ENCODE measurements at regions not wholly inside any gene's neighbourhood (a gene's known extent, or its start where the extent isn't known, plus 50 kb on each side); places are given as distances from the start of the nearest gene placed in this dataset.
A peak's percentile ranks its signal among the peaks of the same experiment; 100 is the strongest.

DNA sequence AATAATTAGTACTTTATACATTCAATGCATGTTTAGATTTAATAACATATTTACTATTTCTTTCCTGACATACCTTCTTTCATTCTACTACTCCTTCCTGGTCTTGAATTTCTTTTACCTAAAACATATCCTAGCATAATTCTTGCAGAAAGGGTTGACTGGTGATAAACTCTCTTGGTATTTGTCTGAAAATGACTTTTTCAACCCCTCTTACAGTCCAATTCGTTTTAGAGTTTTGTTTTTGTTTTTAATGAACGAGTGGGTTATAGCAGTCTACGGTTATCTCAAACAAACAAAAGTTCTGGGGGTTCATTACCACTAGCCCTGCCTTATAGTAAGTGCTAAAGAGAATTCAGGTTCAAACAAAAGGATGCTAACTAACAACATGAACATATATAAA lies 69.6 kb upstream of the ALDH1B1 start:
- Histone ChIP-seq H3K9me3 (ENCODE audit: low read depth) (no peaks in the 10 kb centered on the region), H3K4me1 (ENCODE audit: low read depth) (peaks cover 10% of the 10 kb centered on the region), H3K4me3 (no peak overlapping the region), H3K27ac (no peak overlapping the region), H3K36me3 (no peaks in the 10 kb centered on the region), H3K27me3 (no peaks in the 10 kb centered on the region)
- DNase-seq (ENCODE audit: low read depth in 1 of 2, low spot score in 1 of 2), result no peak
- TF ChIP-seq CTCF (IDR thresholded peaks at IDR 0.05; ENCODE audit: low read depth, low read length), result no peak

DNA sequence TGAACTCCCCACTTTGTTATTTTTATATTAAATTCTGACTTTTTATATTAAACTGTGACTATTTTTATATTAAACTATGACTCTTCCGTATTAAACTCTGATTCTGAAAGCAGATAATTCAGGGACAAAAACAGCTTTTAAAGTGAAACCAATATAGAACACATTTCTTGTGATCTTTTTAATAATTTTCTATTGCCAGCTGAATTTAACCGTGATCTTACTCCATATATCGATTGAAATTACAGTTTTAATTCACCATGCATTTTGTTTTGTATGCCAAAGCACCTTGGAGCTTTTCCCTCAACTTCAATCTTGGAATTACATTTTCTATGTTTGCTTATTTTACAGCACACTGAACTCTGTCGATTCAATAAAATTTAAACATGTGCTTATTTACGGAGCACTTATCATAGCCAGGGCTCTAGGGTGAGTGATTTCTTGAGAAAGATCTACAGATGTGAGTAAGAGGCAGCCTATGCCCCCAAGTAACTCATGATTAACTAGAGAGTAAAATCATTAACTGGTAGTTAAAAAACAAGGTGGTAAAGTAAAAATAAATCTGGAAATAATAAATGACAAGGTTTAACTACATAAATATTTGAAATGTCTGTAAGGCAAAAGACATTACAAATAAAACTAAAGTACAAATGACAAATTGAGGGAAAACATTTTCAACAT lies 72.9 kb upstream of the ALDH1B1 start:
- H3K27ac ChIP-seq, result no peak overlapping the region
- TF ChIP-seq CTCF (IDR thresholded peaks at IDR 0.05; ENCODE audit: low read depth, low read length), result no peak

GRCh38 chr9:38318759-38319495 lies 73.6 kb upstream of the ALDH1B1 start:
- Histone ChIP-seq H3K27me3 (no peaks in the 10 kb centered on the region), H3K36me3 (no peaks in the 10 kb centered on the region), H3K4me3 (no peak overlapping the region), H3K4me1 (ENCODE audit: low read depth) (peaks cover 10% of the 10 kb centered on the region), H3K27ac (no peak overlapping the region), H3K9me3 (ENCODE audit: low read depth) (no peaks in the 10 kb centered on the region)
- TF ChIP-seq CTCF (IDR thresholded peaks at IDR 0.05; ENCODE audit: low read depth, low read length), result no peak
- peak; percentile 35 to 44 for DNase-seq (ENCODE audit: low read depth in 1 of 2, low spot score in 1 of 2)

More for the DNA sequence above, 72.9 kb upstream of the ALDH1B1 start:
- DNase-seq (ENCODE audit: low read depth in 1 of 2, low spot score in 1 of 2), result no peak
- H3K36me3 ChIP-seq, result no peaks in the 10 kb centered on the region
- H3K4me3 ChIP-seq, result no peak overlapping the region
- H3K4me1 ChIP-seq (ENCODE audit: low read depth), result peaks cover 10% of the 10 kb centered on the region
- no peaks in the 10 kb centered on the region for H3K27me3 ChIP-seq
- no peaks in the 10 kb centered on the region for H3K9me3 ChIP-seq (ENCODE audit: low read depth)

- DNase-seq (ENCODE audit: low read depth in 1 of 2, low spot score in 1 of 2), result no peak
- H3K27me3 ChIP-seq, result no peaks in the 10 kb centered on the region
- H3K4me1 ChIP-seq (ENCODE audit: low read depth), result peaks cover 15% of the 10 kb centered on the region
- TF ChIP-seq CTCF (IDR thresholded peaks at IDR 0.05; ENCODE audit: low read depth, low read length), result no peak
- H3K27ac ChIP-seq, result no peak overlapping the region
- H3K36me3 ChIP-seq, result no peaks in the 10 kb centered on the region
- no peak overlapping the region for H3K4me3 ChIP-seq
- no peaks in the 10 kb centered on the region for H3K9me3 ChIP-seq (ENCODE audit: low read depth)
These were observed 76.2 kb upstream of the ALDH1B1 start for GRCh38 chr9:38316166-38316780.

- peaks cover 25% of the 10 kb centered on the region for H3K4me1 ChIP-seq (ENCODE audit: low read depth)
- H3K27me3 ChIP-seq, result no peaks in the 10 kb centered on the region
- H3K9me3 ChIP-seq (ENCODE audit: low read depth), result no peaks in the 10 kb centered on the region
- H3K27ac ChIP-seq, result no peak overlapping the region
- TF ChIP-seq CTCF (IDR thresholded peaks at IDR 0.05; ENCODE audit: low read depth, low read length), result no peak
- no peaks in the 10 kb centered on the region for H3K36me3 ChIP-seq
- no peak overlapping the region for H3K4me3 ChIP-seq
- no peak for DNase-seq (ENCODE audit: low read depth in 1 of 2, low spot score in 1 of 2)
These were observed 77.4 kb upstream of the ALDH1B1 start for GRCh38 chr9:38315085-38315595.
